Common myeloid progenitor, CD34-positive (primary cell): ENCODE measurements at regions not wholly inside any gene's neighbourhood (a gene's known extent, or its start where the extent isn't known, plus 50 kb on each side); places are given as distances from the start of the nearest gene placed in this dataset.
A peak's percentile ranks its signal among the peaks of the same experiment; 100 is the strongest.

ENCODE experiments used
- CTCF ChIA-PET: fragments of 350-600 bp; sonication (Branson Sonifier 250); formaldehyde crosslinking; loops from one replicate; lab custom pipeline; 2021; ENCODE audit warnings: antibody characterized with exemption; lab: Charles Lee
- POLR2A ChIA-PET: fragments of 350-600 bp; sonication (Branson Sonifier 250); formaldehyde crosslinking; loops from one replicate; lab custom pipeline; 2021; ENCODE audit warnings: antibody characterized with exemption; lab: Charles Lee
- DNase-seq, 3 donors: peaks; one replicate each; pipeline versions ENCODE4 v3.0.0 to v3.0.0-alpha.2; 2013
- H3K27ac ChIP-seq, 2 experiments: 1 replicate in 1 of 2; 2 replicates in 1 of 2; pipeline ENCODE4 v1.7.0; 2013; ENCODE audit warnings: inconsistent platforms in 2 of 2, low read length in 2 of 2, mild to moderate bottlenecking in 2 of 2, low read depth in 1 of 2, moderate library complexity in 1 of 2; ENCODE audit not compliant: severe bottlenecking in 2 of 2, insufficient read depth in 1 of 2, poor library complexity in 1 of 2
- H3K27me3 ChIP-seq, 5 experiments: replicated peaks in 2 of 5; 1 replicate in 3 of 5; 2 replicates in 2 of 5; pipeline versions ENCODE4 v1.6.1 to v1.7.0; 2013; ENCODE audit warnings: low read length in 4 of 5, mild to moderate bottlenecking in 2 of 5, moderate library complexity in 2 of 5, inconsistent platforms in 1 of 5; ENCODE audit not compliant: insufficient read depth in 5 of 5, control insufficient read depth in 4 of 5
- H3K36me3 ChIP-seq, 4 experiments: 1 replicate in 2 of 4; 2 replicates in 2 of 4; pipeline versions ENCODE4 v1.6.1 to v1.7.0; 2013; ENCODE audit warnings: low read length in 3 of 4, control low read depth in 1 of 4, mild to moderate bottlenecking in 1 of 4; ENCODE audit not compliant: control insufficient read depth in 4 of 4, insufficient read depth in 4 of 4
- H3K4me1 ChIP-seq, 4 experiments: 1 replicate in 3 of 4; 2 replicates in 1 of 4; pipeline versions ENCODE4 v1.6.1 to v1.7.1; 2013; ENCODE audit warnings: low read length in 3 of 4, mild to moderate bottlenecking in 3 of 4, control low read depth in 1 of 4, inconsistent platforms in 1 of 4, moderate library complexity in 1 of 4; ENCODE audit not compliant: control insufficient read depth in 4 of 4, insufficient read depth in 4 of 4; ENCODE audit errors: control extremely low read depth in 1 of 4
- H3K4me3 ChIP-seq, 7 experiments: 1 replicate in 4 of 7; 2 replicates in 3 of 7; pipeline versions ENCODE4 v1.5.1 to v1.7.0; 2013; ENCODE audit warnings: mild to moderate bottlenecking in 7 of 7, low read length in 6 of 7, moderate library complexity in 6 of 7, inconsistent platforms in 2 of 7, low read depth in 2 of 7, control low read depth in 1 of 7; ENCODE audit not compliant: insufficient read depth in 4 of 7, control insufficient read depth in 1 of 7; ENCODE audit errors: extremely low read depth in 1 of 7
- H3K9me3 ChIP-seq, 5 experiments: 1 replicate in 4 of 5; 2 replicates in 1 of 5; pipeline versions ENCODE4 v1.6.1 to v1.7.1; 2013; ENCODE audit warnings: low read length in 4 of 5, mild to moderate bottlenecking in 2 of 5, inconsistent platforms in 1 of 5, low read depth in 1 of 5, moderate library complexity in 1 of 5; ENCODE audit not compliant: control insufficient read depth in 4 of 5, insufficient read depth in 2 of 5; ENCODE audit errors: control extremely low read depth in 1 of 5
- WGBS: methylation state at CpG from one replicate; pipeline ENCODE4 v1.1.5; 2013; ENCODE audit not compliant: insufficient coverage; 5-methylcytosine and 5-hydroxymethylcytosine counted together

GRCh38 chr10:25695586-25695985, 238.4 kb upstream of the MYO3A start:
- Histone ChIP-seq H3K36me3 (no peaks in the 10 kb centered on the region), H3K27me3 (peaks cover 0 to 4% (median 0%) of the 10 kb centered on the region in 5 experiments), H3K9me3 (no peaks in the 10 kb centered on the region), H3K4me3 (no peak overlapping the region), H3K4me1 (peaks cover 0 to 8% (median 3%) of the 10 kb centered on the region in 4 experiments), H3K27ac (no peak overlapping the region)
- DNase-seq = no peak
- ChIA-PET POLR2A (no interaction called here), CTCF (interaction anchor here (4.6 kb wide), 1 partner anchor 7 kb away, joined by 16 read pairs; no protein-coding TSS in a partner anchor)
- 100% methylated on average over 2 of the region's 3 CpGs for WGBS

- DNase-seq = no peak
- H3K4me3 ChIP-seq = no peak overlapping the region
- H3K36me3 ChIP-seq = no peaks in the 10 kb centered on the region
- POLR2A ChIA-PET = no interaction called here
- peaks cover 0 to 4% (median 0%) of the 10 kb centered on the region in 5 experiments for H3K27me3 ChIP-seq
- H3K27ac ChIP-seq = no peak overlapping the region
- peaks cover 0 to 8% (median 3%) of the 10 kb centered on the region in 4 experiments for H3K4me1 ChIP-seq
- 94% methylated on average over 5 of the region's 6 CpGs for WGBS
- CTCF ChIA-PET = no interaction called here
- no peaks in the 10 kb centered on the region for H3K9me3 ChIP-seq
Measured at GRCh38 chr10:25696013-25696708, 237.9 kb upstream of the MYO3A start.

GRCh38 chr10:25697412-25697811, 236.6 kb upstream of the MYO3A start:
- Histone ChIP-seq H3K4me3 (no peak overlapping the region), H3K9me3 (no peaks in the 10 kb centered on the region), H3K27ac (no peak overlapping the region), H3K27me3 (no peaks in the 10 kb centered on the region), H3K36me3 (no peaks in the 10 kb centered on the region), H3K4me1 (peaks cover 0 to 8% (median 3%) of the 10 kb centered on the region in 4 experiments)
- CTCF ChIA-PET = no interaction called here
- WGBS = 93% methylated on average over 4 of the region's 5 CpGs
- no peak for DNase-seq
- POLR2A ChIA-PET = no interaction called here

GRCh38 chr10:25698638-25699037, 235.4 kb upstream of the MYO3A start:
- peaks cover 0 to 8% (median 3%) of the 10 kb centered on the region in 4 experiments for H3K4me1 ChIP-seq
- no peak for DNase-seq
- H3K27me3 ChIP-seq = no peaks in the 10 kb centered on the region
- no peak overlapping the region for H3K27ac ChIP-seq
- WGBS = 100% methylated on average over 1 of the region's 3 CpGs
- POLR2A ChIA-PET = no interaction called here
- no peak overlapping the region for H3K4me3 ChIP-seq
- no peaks in the 10 kb centered on the region for H3K36me3 ChIP-seq
- no peaks in the 10 kb centered on the region for H3K9me3 ChIP-seq
- CTCF ChIA-PET = no interaction called here

- ChIA-PET CTCF (interaction anchor here (0.8 kb wide), 1 partner anchor 16 kb away, joined by 3 read pairs; no protein-coding TSS in a partner anchor), POLR2A (no interaction called here)
- no peaks in the 10 kb centered on the region for H3K9me3 ChIP-seq
- WGBS = no CpG with 5 or more reads among the region's 2 CpGs
- H3K27ac ChIP-seq = no peak overlapping the region
- H3K4me1 ChIP-seq = peaks cover 0 to 6% (median 2%) of the 10 kb centered on the region in 4 experiments
- no peaks in the 10 kb centered on the region for H3K27me3 ChIP-seq
- H3K36me3 ChIP-seq = no peaks in the 10 kb centered on the region
- no peak for DNase-seq
- no peak overlapping the region for H3K4me3 ChIP-seq
Measured at GRCh38 chr10:25699631-25700030, 234.4 kb upstream of the MYO3A start.

- no peaks in the 10 kb centered on the region for H3K9me3 ChIP-seq
- H3K27me3 ChIP-seq = no peaks in the 10 kb centered on the region
- ChIA-PET POLR2A (no interaction called here), CTCF (interaction anchor here (0.6 to 3.6 kb wide), 5 partner anchors 8 to 570 kb away, joined by 3 to 16 read pairs (median 4); no protein-coding TSS in a partner anchor)
- no peaks in the 10 kb centered on the region for H3K4me1 ChIP-seq
- H3K27ac ChIP-seq = no peak overlapping the region
- H3K36me3 ChIP-seq = no peaks in the 10 kb centered on the region
- H3K4me3 ChIP-seq = no peak overlapping the region
- no peak for DNase-seq
- WGBS = 86% methylated on average over 14 of the region's 15 CpGs
Measured at GRCh38 chr10:25701652-25702051, 232.4 kb upstream of the MYO3A start.

GRCh38 chr10:25704622-25705021, 229.4 kb upstream of the MYO3A start:
- H3K36me3 ChIP-seq = no peaks in the 10 kb centered on the region
- DNase-seq = peak in 1 of 3 donors; percentile 5
- no peak overlapping the region for H3K27ac ChIP-seq
- ChIA-PET POLR2A (no interaction called here), CTCF (no interaction called here)
- no peak overlapping the region for H3K4me3 ChIP-seq
- H3K27me3 ChIP-seq = no peaks in the 10 kb centered on the region
- H3K9me3 ChIP-seq = no peaks in the 10 kb centered on the region
- no peaks in the 10 kb centered on the region for H3K4me1 ChIP-seq
- WGBS = 90% methylated on average over 4 of the region's 6 CpGs
